MM.1S (cell line): ENCODE measurements at regions not wholly inside any gene's neighbourhood (a gene's known extent, or its start where the extent isn't known, plus 50 kb on each side); places are given as distances from the start of the nearest gene placed in this dataset.

Experiments
- DNase-seq: peaks from one replicate; pipeline ENCODE4 v3.0.0-alpha.2; 2015
- H2AFZ ChIP-seq: fragments of 300-600 bp; sonication (generic); 2 replicates; pipeline ENCODE4 v1.6.0; 2016; ENCODE audit warnings: antibody characterized with exemption, low read length
- H3F3A ChIP-seq: fragments of 300-600 bp; sonication (generic); 2 replicates; pipeline ENCODE4 v1.6.1; 2016; ENCODE audit warnings: mild to moderate bottlenecking, antibody characterized with exemption, low read length, moderate library complexity, mixed read lengths; ENCODE audit not compliant: insufficient read depth
- H3K27ac ChIP-seq: fragments of 300-600 bp; sonication (generic); 2 replicates; pipeline ENCODE4 v1.5.1; 2016; ENCODE audit warnings: mild to moderate bottlenecking, low read length
- H3K27me3 ChIP-seq: fragments of 300-600 bp; sonication (generic); replicated peaks from 2 replicates; pipeline ENCODE4 v1.6.0; 2016; ENCODE audit warnings: low read length; ENCODE audit not compliant: insufficient read depth
- H3K36me3 ChIP-seq: fragments of 300-600 bp; sonication (generic); replicated peaks from 2 replicates; pipeline ENCODE4 v1.6.1; 2016; ENCODE audit warnings: mild to moderate bottlenecking, low read length, mixed read lengths; ENCODE audit not compliant: insufficient read depth
- H3K4me1 ChIP-seq: fragments of 300-600 bp; sonication (generic); 2 replicates; pipeline ENCODE4 v1.6.1; 2016; ENCODE audit warnings: low read length, mixed read lengths
- H3K4me2 ChIP-seq: fragments of 300-600 bp; sonication (generic); 2 replicates; pipeline ENCODE4 v1.6.0; 2016; ENCODE audit warnings: low read depth, low read length
- H3K4me3 ChIP-seq: fragments of 300-600 bp; sonication (generic); 2 replicates; pipeline ENCODE4 v1.5.1; 2016; ENCODE audit warnings: low read length, mixed read lengths
- H3K79me2 ChIP-seq: fragments of 300-600 bp; sonication (generic); 2 replicates; pipeline ENCODE4 v1.6.1; 2016; ENCODE audit warnings: mixed run types, low read length, mixed read lengths
- H3K9ac ChIP-seq: fragments of 300-600 bp; sonication (generic); 2 replicates; pipeline ENCODE4 v1.6.1; 2016; ENCODE audit warnings: low read length, mixed read lengths
- H3K9me2 ChIP-seq: fragments of 300-600 bp; sonication (generic); replicated peaks from 2 replicates; pipeline ENCODE4 v1.6.1; 2016; ENCODE audit warnings: mild to moderate bottlenecking, low read length, mixed read lengths; ENCODE audit not compliant: insufficient read depth
- H3K9me3 ChIP-seq: fragments of 300-600 bp; sonication (generic); replicated peaks from 2 replicates; pipeline ENCODE4 v1.6.1; 2016; ENCODE audit warnings: mild to moderate bottlenecking, low read length, mixed read lengths; ENCODE audit not compliant: insufficient read depth
- H4K20me1 ChIP-seq: fragments of 300-600 bp; sonication (generic); 2 replicates; pipeline ENCODE4 v1.6.1; 2016; ENCODE audit warnings: mild to moderate bottlenecking, low read length, moderate library complexity, mixed read lengths; ENCODE audit not compliant: insufficient read depth
- EZH2 ChIP-seq: fragments of 300-600 bp; sonication (generic); optimal IDR thresholded peaks from 2 replicates; pipeline ENCODE3; 2017; ENCODE audit warnings: low read depth, mild to moderate bottlenecking, antibody characterized with exemption, low read length, mixed read lengths
- EZH2phosphoT487 ChIP-seq: fragments of 300-600 bp; sonication (generic); IDR thresholded peaks from 2 replicates; pipeline ENCODE4 v1.6.1; 2018; ENCODE audit warnings: antibody characterized with exemption, low read length
- TF ChIP-seq, protein P1 (sequence below): fragments of 300-600 bp; sonication (generic); IDR thresholded peaks from 2 replicates; pipeline ENCODE4 v1.5.1; 2016; ENCODE audit warnings: antibody characterized with exemption, low read length, mixed read lengths

- Histone ChIP-seq H3K79me2 (no peaks in the 10 kb centered on the region), H3K4me3 (no peak overlapping the region), H3K27ac (no peak overlapping the region), H3K4me1 (peaks cover 16% of the 10 kb centered on the region), H3K27me3 (no peaks in the 10 kb centered on the region), H3K4me2 (no peak overlapping the region), H2AFZ (no peak overlapping the region), H3K9me3 (no peaks in the 10 kb centered on the region), H3K36me3 (no peaks in the 10 kb centered on the region), H3K9me2 (no peaks in the 10 kb centered on the region), H4K20me1 (no peaks in the 10 kb centered on the region), H3F3A (no peaks in the 10 kb centered on the region), H3K9ac (no peak overlapping the region)
- no peak for DNase-seq
- TF ChIP-seq EZH2phosphoT487, result no peak
- TF ChIP-seq EZH2, result no peak
- TF ChIP-seq, protein P1, sequence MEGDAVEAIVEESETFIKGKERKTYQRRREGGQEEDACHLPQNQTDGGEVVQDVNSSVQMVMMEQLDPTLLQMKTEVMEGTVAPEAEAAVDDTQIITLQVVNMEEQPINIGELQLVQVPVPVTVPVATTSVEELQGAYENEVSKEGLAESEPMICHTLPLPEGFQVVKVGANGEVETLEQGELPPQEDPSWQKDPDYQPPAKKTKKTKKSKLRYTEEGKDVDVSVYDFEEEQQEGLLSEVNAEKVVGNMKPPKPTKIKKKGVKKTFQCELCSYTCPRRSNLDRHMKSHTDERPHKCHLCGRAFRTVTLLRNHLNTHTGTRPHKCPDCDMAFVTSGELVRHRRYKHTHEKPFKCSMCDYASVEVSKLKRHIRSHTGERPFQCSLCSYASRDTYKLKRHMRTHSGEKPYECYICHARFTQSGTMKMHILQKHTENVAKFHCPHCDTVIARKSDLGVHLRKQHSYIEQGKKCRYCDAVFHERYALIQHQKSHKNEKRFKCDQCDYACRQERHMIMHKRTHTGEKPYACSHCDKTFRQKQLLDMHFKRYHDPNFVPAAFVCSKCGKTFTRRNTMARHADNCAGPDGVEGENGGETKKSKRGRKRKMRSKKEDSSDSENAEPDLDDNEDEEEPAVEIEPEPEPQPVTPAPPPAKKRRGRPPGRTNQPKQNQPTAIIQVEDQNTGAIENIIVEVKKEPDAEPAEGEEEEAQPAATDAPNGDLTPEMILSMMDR, result no peak
Measured at GRCh38 chr4:30821275-30821674, 101.1 kb downstream of the PCDH7 start.

- no peaks in the 10 kb centered on the region for H3K79me2 ChIP-seq
- H3K9me2 ChIP-seq, result no peaks in the 10 kb centered on the region
- no peaks in the 10 kb centered on the region for H3F3A ChIP-seq
- no peak overlapping the region for H3K27ac ChIP-seq
- H4K20me1 ChIP-seq, result no peaks in the 10 kb centered on the region
- H3K4me1 ChIP-seq, result peaks cover 13% of the 10 kb centered on the region
- TF ChIP-seq, protein P1, result no peak
- no peak for TF ChIP-seq EZH2
- no peak for TF ChIP-seq EZH2phosphoT487
- no peak overlapping the region for H3K4me3 ChIP-seq
- DNase-seq, result no peak
- H3K9ac ChIP-seq, result no peak overlapping the region
- H3K27me3 ChIP-seq, result no peaks in the 10 kb centered on the region
- H2AFZ ChIP-seq, result no peak overlapping the region
- H3K4me2 ChIP-seq, result no peak overlapping the region
- H3K9me3 ChIP-seq, result no peaks in the 10 kb centered on the region
- no peaks in the 10 kb centered on the region for H3K36me3 ChIP-seq
Measured at GRCh38 chr4:30821859-30822612, 101.9 kb downstream of the PCDH7 start.

DNA sequence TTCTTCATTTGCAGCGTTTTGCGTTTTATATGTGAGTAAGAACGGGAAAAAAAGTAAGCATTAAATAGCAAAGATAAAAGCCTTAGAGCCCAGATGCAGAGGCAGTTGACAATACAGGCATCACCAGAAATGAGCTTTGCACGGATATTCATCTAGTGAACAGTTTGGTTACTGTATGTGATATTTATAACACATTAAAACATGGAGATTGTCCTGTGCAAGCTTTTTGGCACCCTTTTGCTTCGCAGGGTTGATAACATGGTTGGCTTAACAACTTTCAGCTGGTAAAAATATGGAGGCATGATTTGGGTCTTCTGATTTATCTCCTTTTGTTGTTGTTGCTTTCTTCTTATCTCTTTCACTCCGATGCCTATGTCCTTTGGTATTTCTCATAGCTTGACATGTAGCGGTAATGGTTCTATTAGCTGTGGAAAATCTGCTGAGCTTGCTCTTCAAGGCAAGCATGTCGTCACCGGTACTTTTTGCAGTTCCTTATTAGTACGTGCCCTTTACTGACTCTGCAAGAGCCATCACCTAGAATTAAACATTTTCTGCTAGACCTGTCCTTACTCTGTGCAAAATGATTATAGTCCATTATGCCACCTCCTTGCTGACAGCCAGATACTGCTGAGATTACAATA is 102.9 kb downstream of the PCDH7 start:
- H3K4me1 ChIP-seq, result peaks cover 5% of the 10 kb centered on the region
- H3K9me2 ChIP-seq, result no peaks in the 10 kb centered on the region
- no peaks in the 10 kb centered on the region for H3K9me3 ChIP-seq
- H3K36me3 ChIP-seq, result no peaks in the 10 kb centered on the region
- H3K9ac ChIP-seq, result no peak overlapping the region
- H3K79me2 ChIP-seq, result no peaks in the 10 kb centered on the region
- DNase-seq, result no peak
- no peaks in the 10 kb centered on the region for H3K27me3 ChIP-seq
- no peak overlapping the region for H2AFZ ChIP-seq
- no peaks in the 10 kb centered on the region for H4K20me1 ChIP-seq
- no peak overlapping the region for H3K4me2 ChIP-seq
- no peak overlapping the region for H3K4me3 ChIP-seq
- H3F3A ChIP-seq, result no peaks in the 10 kb centered on the region
- TF ChIP-seq, protein P1, result no peak
- TF ChIP-seq EZH2phosphoT487 (no peak), EZH2 (no peak)
- no peak overlapping the region for H3K27ac ChIP-seq
